Tibial artery (tissue), 4 donors: ENCODE measurements at regions not wholly inside any gene's neighbourhood (a gene's known extent, or its start where the extent isn't known, plus 50 kb on each side); places are given as distances from the start of the nearest gene placed in this dataset.

Source experiments
- DNase-seq, 2 donors: peaks; one replicate each; pipeline ENCODE4 v3.0.0-alpha.2; 2019
- H3K27ac ChIP-seq, 2 donors: fragments of 200-600 bp; sonication (generic) in 1 of 2; 1 replicate in 1 of 2; 2 replicates in 1 of 2; pipeline ENCODE4 v1.5.1; 2018 to 2019; ENCODE audit warnings: mild to moderate bottlenecking in 1 of 2
- H3K27me3 ChIP-seq, 2 donors: fragments of 200-600 bp; sonication (generic) in 1 of 2; one replicate each; pipeline versions ENCODE4 v1.5.1 to v1.6.0; 2016 to 2019
- H3K36me3 ChIP-seq, 3 donors: fragments of 200-600 bp; sonication (generic) in 2 of 3; one replicate each; pipeline ENCODE4 v1.5.1; 2016 to 2019; ENCODE audit warnings: mild to moderate bottlenecking in 2 of 3
- H3K4me1 ChIP-seq, 4 donors: fragments of 200-600 bp; sonication (generic) in 2 of 4; 1 replicate in 3 of 4; 2 replicates in 1 of 4; pipeline ENCODE4 v1.5.1; 2016 to 2019
- H3K4me3 ChIP-seq, 2 donors: fragments of 200-600 bp; sonication (generic) in 1 of 2; 1 replicate in 1 of 2; 2 replicates in 1 of 2; pipeline ENCODE4 v1.5.1; 2018 to 2019; ENCODE audit warnings: mild to moderate bottlenecking in 2 of 2
- H3K9me3 ChIP-seq, 3 donors: fragments of 200-600 bp; sonication (generic) in 1 of 3; one replicate each; pipeline ENCODE4 v1.5.1; 2016 to 2019
- intact Hi-C: fragments of 100-400 bp; cut with DNase I; formaldehyde crosslinking; loops from one replicate; pipeline ENCODE4 v1.15.0; 2023; ENCODE audit warnings: low total_unique reads
- TF ChIP-seq, protein P1 (sequence below), 2 experiments: fragments of 200-600 bp in 1 of 2; fragments of 450-650 bp in 1 of 2; IDR thresholded peaks; one replicate each; pipeline ENCODE4 v1.5.1; 2017 to 2019; ENCODE audit warnings: antibody characterized with exemption in 2 of 2, mild to moderate bottlenecking in 1 of 2, moderate library complexity in 1 of 2

DNA sequence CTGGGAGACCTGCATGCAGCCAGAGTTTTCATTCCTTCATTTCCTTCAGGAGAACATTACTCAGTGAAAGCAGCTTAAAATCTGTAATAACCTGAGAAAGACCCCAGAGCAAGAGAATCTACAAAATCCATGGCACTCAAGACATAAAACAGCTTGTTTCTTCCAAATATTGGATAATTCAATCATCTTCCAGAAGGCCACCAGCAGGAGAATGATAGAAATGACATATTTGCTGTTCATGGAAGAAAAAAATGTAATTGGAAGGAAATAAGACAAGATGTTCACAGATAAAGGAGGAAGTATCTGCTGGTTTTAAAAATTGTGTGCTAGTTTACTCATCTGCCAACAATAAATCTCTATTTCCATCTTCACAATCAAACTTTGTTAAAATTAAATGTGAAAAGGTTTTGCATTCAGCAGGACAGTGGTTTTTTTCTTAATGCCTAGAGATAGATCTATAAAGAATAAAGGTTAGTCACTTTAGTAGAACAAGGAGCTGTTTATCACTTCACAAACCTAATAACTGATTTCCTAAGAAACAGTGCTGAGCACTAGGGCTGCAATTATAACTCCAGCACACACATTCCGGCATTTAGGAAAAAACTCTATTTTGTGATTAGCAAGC lies 530.8 kb downstream of the NSUN3 start:
- H3K9me3 ChIP-seq: no peaks in the 10 kb centered on the region
- no peak for DNase-seq
- no peaks in the 10 kb centered on the region for H3K4me1 ChIP-seq
- TF ChIP-seq, protein P1, sequence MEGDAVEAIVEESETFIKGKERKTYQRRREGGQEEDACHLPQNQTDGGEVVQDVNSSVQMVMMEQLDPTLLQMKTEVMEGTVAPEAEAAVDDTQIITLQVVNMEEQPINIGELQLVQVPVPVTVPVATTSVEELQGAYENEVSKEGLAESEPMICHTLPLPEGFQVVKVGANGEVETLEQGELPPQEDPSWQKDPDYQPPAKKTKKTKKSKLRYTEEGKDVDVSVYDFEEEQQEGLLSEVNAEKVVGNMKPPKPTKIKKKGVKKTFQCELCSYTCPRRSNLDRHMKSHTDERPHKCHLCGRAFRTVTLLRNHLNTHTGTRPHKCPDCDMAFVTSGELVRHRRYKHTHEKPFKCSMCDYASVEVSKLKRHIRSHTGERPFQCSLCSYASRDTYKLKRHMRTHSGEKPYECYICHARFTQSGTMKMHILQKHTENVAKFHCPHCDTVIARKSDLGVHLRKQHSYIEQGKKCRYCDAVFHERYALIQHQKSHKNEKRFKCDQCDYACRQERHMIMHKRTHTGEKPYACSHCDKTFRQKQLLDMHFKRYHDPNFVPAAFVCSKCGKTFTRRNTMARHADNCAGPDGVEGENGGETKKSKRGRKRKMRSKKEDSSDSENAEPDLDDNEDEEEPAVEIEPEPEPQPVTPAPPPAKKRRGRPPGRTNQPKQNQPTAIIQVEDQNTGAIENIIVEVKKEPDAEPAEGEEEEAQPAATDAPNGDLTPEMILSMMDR (IDR thresholded peaks at IDR 0.05): no peak
- no peaks in the 10 kb centered on the region for H3K36me3 ChIP-seq
- H3K4me3 ChIP-seq: no peak overlapping the region
- intact Hi-C loops: no loop called here
- no peak overlapping the region for H3K27ac ChIP-seq
- no peaks in the 10 kb centered on the region for H3K27me3 ChIP-seq

DNA sequence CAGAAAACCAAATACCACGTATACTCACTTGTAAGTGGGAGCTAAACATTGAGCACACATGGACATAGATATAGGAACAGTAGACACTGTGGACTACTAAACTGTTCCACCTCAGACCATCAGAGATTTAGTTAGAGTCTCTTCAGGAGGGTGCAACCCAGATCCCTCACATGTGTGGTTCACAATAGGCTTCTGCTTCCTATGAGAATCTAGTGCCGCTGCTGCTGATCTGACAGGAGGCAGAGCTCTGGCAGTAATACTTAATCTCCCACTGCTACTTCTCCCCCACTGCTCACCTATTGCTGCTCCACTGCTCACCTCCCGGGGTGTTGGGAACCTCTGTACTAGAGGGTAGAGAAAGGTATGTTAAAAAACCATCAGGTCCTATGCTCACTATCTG lies 533.3 kb downstream of the NSUN3 start:
- no peak for DNase-seq
- no peaks in the 10 kb centered on the region for H3K36me3 ChIP-seq
- no peak overlapping the region for H3K27ac ChIP-seq
- no peaks in the 10 kb centered on the region for H3K9me3 ChIP-seq
- TF ChIP-seq, protein P1 (IDR thresholded peaks at IDR 0.05): no peak
- H3K4me3 ChIP-seq: no peak overlapping the region
- no peaks in the 10 kb centered on the region for H3K27me3 ChIP-seq
- intact Hi-C loops: no loop called here
- no peaks in the 10 kb centered on the region for H3K4me1 ChIP-seq

DNA sequence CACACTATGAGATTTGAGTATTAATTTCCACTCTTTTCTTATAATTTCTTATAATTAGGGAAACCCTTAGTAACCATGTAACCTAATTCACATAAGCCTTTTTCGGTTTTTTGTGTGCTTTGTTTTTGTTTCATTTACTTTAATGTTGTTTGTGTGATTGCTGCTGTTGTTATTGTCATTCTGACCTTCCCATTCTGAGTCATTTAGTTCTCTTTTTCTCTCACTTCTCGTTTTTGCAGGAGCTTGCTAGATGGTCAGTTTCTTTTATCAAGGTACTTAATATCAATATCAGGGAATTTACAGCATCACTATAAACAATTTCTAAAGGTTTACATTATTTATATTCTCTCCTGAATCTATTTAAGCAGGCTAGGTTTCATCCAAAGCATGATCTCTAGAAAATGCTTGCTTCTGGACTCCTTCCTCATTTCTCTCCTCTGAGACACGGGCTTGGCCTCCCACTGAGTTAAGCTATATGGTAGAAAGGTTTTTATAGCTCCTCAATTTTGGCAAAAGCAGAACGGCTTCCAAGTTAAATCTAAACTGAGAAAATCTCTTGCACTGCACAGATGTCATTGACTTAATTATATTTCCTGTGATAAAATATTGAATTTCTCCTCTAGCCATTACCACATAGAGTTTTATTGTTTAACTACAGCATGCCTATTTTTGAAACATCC lies 534.2 kb downstream of the NSUN3 start:
- Histone ChIP-seq H3K4me1 (no peaks in the 10 kb centered on the region), H3K27me3 (no peaks in the 10 kb centered on the region), H3K9me3 (no peaks in the 10 kb centered on the region), H3K4me3 (no peak overlapping the region), H3K36me3 (no peaks in the 10 kb centered on the region), H3K27ac (no peak overlapping the region)
- no peak for DNase-seq
- TF ChIP-seq, protein P1 (IDR thresholded peaks at IDR 0.05): no peak
- intact Hi-C loops: no loop called here

DNA sequence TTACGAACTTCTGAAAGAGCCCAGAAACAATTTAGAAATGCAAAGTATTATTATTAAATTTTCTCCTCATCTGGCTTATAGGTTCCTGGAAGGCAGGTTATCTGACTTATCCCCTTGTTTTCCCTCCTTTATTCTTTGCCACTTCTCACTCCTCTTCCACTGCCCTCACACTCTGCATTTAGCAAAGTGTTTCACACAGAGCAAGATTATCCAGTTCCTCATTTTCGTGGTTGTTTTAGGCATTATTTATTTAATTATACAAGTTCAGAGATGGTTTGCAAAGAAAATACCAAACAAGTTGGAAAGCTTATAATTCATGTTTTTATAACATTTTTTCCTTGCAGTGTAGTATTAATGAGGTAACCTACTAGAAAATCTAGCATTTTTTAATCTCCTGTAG lies 544.9 kb downstream of the NSUN3 start:
- intact Hi-C loops: no loop called here
- TF ChIP-seq, protein P1 (IDR thresholded peaks at IDR 0.05): no peak

DNA sequence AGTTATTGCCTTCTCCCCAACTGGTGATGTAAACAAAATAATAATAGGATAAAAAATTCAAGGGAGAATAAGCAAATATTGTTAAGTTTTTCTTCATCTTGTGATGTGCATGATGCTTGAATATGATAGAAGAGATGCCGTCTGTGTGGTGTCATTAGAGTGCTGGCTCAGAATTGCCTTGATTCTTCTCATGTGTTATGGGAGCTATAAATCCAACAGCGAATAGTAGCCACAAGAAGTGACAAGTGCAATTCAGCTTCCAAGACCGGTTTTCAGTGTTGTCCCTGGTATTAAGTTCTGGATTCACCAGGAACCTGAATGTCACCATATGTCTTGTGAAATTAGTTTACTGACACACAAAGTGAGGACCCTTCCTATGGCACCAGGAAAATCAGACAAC lies 547.0 kb downstream of the NSUN3 start:
- intact Hi-C loops: no loop called here
- H3K4me3 ChIP-seq: no peak overlapping the region
- no peak for DNase-seq
- no peaks in the 10 kb centered on the region for H3K9me3 ChIP-seq
- H3K27me3 ChIP-seq: no peaks in the 10 kb centered on the region
- no peaks in the 10 kb centered on the region for H3K4me1 ChIP-seq
- TF ChIP-seq, protein P1 (IDR thresholded peaks at IDR 0.05): no peak
- H3K27ac ChIP-seq: no peak overlapping the region
- H3K36me3 ChIP-seq: no peaks in the 10 kb centered on the region

More for the DNA sequence above, 544.9 kb downstream of the NSUN3 start:
- no peak for DNase-seq
- Histone ChIP-seq H3K4me1 (no peaks in the 10 kb centered on the region), H3K27me3 (no peaks in the 10 kb centered on the region), H3K27ac (no peak overlapping the region), H3K36me3 (no peaks in the 10 kb centered on the region), H3K9me3 (no peaks in the 10 kb centered on the region), H3K4me3 (no peak overlapping the region)
